A204.1 (cell line): ENCODE measurements at regions not wholly inside any gene's neighbourhood (a gene's known extent, or its start where the extent isn't known, plus 50 kb on each side); places are given as distances from the start of the nearest gene placed in this dataset.

Source experiments
- FAIRE-seq: peaks from 2 replicates; lab custom pipeline; 2012; peaks lifted over from hg19 to GRCh38; lab: Jason Lieb, UNC

DNA sequence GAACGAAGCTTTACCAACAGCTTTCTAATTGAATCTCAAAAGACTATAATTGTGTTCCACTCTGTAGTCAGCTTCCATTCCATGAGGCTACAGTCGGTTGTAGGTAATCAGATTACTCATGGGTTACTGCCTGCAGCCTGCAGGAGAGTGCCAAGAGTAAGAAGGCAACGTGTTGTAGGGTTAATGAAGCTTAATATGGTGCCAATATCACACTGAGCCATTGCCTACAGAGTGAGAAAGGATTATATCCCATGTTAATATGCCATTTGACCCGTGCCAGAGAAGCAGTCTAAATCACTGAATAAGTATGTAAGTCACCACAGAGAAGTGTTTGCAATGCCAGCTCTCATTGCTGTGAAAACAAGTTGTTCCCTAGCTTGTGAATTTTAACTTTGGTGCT is 734.5 kb upstream of the ACVR2A start:
- no peak for FAIRE-seq

DNA sequence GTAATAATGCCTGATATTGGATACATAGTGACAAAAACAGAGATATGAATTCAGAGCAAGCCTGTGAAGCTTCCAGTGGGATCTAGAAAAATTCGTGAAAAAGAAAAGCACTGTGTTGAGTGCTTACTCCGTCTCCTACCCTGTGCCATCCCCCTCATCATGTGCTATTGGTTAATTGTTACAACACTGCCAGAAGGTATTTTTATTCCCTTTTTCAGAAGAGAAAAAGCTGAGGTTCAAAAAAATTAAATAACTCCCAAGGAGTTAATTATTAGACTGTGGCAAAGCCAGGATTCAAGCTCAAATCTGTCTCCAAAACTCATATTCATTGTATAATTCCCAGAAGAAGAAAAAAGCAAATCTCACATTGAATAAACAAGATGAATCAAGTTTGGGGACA is 735.5 kb upstream of the ACVR2A start:
- FAIRE-seq = no peak

DNA sequence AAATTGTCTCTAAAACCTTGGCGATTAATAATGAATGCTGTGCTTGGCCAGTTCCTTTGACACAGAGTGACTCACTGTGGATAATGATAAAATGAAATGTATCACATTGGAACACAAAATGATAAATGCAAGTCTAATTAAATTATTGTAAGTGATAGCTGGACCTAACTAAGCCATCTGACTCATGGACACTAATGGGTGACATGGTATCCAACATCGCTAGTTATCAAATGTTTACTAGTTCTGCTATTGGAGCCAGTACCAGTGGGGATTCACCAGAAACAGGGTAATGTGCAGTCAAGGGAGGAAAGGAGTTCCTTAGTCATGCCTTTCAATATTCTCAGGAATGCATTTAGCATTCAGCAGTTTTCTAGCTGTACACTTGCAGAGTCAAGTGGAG is 736.3 kb upstream of the ACVR2A start:
- no peak for FAIRE-seq

- FAIRE-seq = no peak
These were observed 742.7 kb upstream of the ACVR2A start for GRCh38 chr2:147101941-147102790.

GRCh38 chr2:147100406-147101035 is 744.3 kb upstream of the ACVR2A start:
- no peak for FAIRE-seq

- FAIRE-seq = no peak
These were observed 745.0 kb upstream of the ACVR2A start for GRCh38 chr2:147099845-147100244.

GRCh38 chr2:147098940-147099339 is 745.9 kb upstream of the ACVR2A start:
- FAIRE-seq = no peak

DNA sequence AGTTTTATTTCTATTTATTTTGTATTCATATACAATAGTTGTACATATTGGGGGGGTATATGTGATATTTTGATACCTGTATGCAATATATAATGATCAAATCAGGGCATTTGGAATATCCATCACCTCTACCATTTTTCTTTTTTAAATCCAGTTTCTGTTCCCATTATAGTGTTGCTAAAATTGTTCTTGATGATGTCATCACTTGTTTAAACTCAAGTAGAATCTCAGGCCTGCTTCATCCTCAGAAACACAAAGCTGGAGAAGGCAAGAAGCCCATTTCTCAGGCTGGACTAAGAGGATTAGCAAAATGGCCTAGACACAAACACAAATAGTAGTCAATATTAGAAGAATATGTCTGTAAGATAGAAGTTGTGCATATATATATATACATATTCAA is 747.1 kb upstream of the ACVR2A start:
- no peak for FAIRE-seq

- no peak for FAIRE-seq
These were observed 748.2 kb upstream of the ACVR2A start for GRCh38 chr2:147096671-147097070.

DNA sequence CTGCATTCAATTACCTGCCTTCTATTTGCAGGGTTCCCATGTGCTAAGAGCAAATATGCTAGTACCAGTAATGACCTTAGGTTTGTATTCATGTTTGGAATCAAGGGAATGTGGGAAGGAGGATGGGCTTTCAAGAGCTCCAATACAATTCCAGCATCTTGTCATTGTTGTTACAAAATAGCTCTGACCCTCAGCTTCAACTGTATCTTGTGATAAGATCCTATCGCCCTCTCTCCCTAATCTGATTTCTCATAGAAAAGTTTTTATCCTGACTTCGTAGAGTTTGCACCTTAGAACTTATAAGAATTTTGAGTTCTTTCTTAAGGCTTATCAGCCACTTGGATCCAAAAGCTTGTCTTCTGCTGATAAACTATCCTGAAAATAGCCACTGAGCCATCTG is 749.5 kb upstream of the ACVR2A start:
- no peak for FAIRE-seq

- no peak for FAIRE-seq
These were observed 750.8 kb upstream of the ACVR2A start for GRCh38 chr2:147094077-147094476.

GRCh38 chr2:147092266-147092665 is 752.6 kb upstream of the ACVR2A start:
- FAIRE-seq = no peak

DNA sequence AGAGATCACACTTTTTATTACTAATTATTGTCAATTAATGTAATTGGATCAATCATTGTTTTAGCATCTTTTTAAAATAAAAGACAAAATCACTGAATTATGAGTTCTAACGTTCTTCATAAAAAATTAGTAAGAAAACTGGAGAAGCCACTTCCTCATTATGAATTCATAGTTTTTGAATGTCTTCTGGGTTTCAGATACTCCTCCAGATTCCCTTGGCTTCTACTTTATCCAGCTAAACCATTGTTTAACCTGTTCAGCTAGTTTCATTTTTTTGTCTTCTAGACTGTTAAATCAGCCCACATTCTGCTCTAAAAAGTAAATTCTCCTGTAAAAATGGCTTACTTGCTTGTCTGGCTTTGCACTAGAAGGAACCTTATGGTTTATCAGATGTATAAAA is 753.4 kb upstream of the ACVR2A start:
- no peak for FAIRE-seq

- no peak for FAIRE-seq
These were observed 756.0 kb upstream of the ACVR2A start for GRCh38 chr2:147088871-147089270.

GRCh38 chr2:147086715-147087114 is 758.1 kb upstream of the ACVR2A start:
- FAIRE-seq = no peak

- FAIRE-seq = no peak
These were observed 761.2 kb upstream of the ACVR2A start for GRCh38 chr2:147083664-147084063.

GRCh38 chr2:147082850-147083522 is 761.8 kb upstream of the ACVR2A start:
- peak; percentile 78 for FAIRE-seq

GRCh38 chr2:147081831-147082230 is 763.0 kb upstream of the ACVR2A start:
- FAIRE-seq = no peak

- FAIRE-seq = no peak
These were observed 768.2 kb upstream of the ACVR2A start for GRCh38 chr2:147076634-147077033.

DNA sequence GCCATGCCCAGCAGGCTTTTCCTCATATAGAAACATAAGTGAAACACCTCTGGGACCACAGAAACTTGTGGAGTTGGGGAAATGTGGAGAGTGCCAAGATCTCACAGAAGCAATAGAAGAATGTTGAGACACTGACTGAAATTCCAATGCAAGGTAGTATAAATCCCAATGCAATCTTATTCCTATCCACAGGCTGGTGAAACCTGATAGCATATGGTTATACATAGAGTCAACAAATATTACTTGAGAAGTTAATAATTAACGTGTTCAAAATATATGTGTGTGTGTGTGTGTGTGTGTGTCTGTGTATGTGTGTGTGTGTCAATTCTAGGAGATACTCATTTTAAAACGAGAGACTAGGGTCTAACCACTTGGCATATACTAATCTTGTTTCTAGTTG is 776.8 kb upstream of the ACVR2A start:
- no peak for FAIRE-seq

DNA sequence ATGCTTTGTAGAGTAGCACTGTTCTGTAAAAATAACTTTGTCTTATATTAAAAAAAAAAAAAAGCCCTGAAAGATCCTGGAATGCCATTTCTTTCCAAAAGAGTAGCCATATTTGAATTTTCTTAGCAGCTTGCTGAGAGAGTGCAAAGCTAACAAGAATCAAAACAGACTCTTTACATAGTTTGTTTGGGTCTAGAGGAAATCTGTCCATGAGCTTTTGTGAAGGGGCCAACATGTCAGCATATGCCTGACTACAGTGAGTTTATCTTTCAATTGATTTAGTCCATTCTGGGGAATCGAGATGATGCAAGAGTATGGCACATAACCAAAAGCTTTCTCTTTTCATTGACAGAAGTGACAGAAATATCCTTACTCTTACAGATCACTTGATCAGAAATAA is 777.7 kb upstream of the ACVR2A start:
- no peak for FAIRE-seq

DNA sequence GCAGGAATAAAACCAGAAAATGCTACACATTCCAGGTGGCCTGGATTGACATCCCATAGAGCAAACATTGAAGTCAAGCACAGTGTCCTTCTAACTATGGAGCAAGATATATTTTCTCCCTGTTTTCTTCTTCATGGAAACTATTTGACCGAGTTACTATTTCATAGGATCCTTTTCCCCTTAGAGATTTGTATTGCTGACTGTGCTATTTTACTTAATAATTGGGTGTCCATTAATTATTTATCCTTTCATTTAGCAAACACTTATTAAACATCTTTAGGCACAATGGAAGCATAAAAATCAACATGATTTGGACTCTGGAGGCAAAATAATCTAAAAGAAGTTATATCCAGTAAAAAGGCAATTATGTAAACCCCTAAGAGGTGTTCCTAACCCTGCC is 782.8 kb upstream of the ACVR2A start:
- no peak for FAIRE-seq

DNA sequence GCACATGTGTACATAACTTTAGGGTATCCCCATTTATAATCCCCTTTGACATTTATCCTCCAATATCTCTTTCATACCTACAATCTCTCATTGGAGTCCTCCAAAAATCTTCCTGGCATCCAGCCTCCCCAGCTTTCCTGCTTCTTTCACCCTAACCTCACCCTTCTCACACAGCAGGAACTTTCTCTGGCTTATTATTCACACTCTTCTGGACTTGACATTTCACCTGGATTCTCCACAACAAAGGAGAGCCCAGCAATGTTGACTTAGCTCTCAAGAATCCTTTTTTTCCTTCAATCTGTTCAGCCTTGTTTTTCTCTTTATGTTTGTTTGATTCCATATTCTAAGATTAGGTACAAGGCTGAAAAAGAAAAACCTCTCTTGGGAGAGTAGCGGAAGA is 783.6 kb upstream of the ACVR2A start:
- no peak for FAIRE-seq
